Stimulated activated naive CD8-positive, alpha-beta T cell treated with anti-CD3 and anti-CD28 coated beads, Interleukin-15, Interleukin-2, amounts not matched to agents 100 U/mL and 50 U/mL, for 24 hours (primary cell): ENCODE measurements at regions not wholly inside any gene's neighbourhood (a gene's known extent, or its start where the extent isn't known, plus 50 kb on each side); places are given as distances from the start of the nearest gene placed in this dataset.

Experiments
- ATAC-seq: fragments of 150-1000 bp; cut with Tn5 transposase; one replicate; pipeline ENCODE4 v1.10.0; 2021
- DNase-seq: peaks from one replicate; pipeline ENCODE4 v3.0.0; 2021

DNA sequence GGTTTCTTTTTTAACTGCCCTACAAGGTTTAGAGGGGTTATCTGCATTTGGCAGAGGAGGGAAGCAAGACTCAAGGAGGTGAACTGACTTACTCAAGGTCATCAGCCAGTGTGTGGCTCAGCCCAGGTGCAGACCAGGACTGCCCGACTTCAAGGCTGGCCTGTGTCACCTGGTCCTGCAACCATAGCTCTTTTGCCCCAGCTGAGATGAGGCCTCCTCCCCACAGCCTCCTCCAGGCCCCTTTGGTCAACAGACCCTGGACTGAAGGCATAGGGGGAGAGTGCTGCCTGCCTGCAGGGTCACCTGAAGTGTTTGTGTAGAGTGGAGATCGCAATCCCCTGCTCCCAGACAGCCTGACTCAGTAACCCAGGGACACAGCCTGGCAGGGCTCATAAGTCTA lies 168.5 kb upstream of the GLI2 start:
- no peak for DNase-seq
- ATAC-seq = no peak

DNA sequence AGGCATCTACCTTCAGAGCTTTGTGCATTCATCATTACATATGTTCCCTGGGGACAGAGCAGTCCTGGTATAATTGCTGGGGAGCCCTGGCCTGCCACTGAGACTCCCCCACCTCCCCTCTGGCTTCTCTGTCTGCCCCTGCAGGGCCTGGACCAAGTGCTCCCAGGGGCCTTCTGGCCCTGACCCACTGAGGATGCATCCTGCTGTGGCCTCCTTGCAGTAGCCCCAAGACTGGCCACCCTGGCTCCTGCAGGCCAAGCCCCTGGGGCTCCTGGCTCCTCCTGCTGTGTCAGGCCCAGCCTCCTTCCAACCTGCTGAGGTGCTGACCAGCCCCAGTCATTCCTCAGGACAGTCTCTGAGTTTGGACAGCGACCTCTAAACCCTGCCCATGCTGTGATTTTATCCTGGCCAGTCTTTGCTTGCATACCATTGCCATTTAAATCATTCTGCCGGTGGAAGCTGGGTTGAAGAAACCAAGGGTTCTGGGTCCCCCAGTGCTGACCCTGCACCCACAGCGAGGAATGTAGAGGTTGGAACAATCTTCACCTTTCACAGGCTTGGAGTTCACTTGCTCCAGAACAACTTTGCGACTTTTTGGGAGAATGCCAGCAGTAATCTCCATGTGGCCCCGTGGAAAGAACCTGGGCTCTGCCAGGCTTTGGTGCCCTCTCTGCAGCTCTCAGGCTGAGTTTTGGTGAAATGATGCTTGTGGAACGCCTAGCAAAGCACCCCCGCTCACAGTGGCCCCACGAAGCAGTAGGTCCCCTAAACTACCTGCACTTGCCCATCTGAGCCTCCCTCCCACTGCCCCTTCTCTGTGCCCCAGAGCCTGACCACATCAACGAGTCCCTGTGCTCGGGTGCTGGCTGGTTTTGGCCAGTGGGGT lies 167.3 kb upstream of the GLI2 start:
- DNase-seq (no peak), ATAC-seq (peak; percentile 11)

DNA sequence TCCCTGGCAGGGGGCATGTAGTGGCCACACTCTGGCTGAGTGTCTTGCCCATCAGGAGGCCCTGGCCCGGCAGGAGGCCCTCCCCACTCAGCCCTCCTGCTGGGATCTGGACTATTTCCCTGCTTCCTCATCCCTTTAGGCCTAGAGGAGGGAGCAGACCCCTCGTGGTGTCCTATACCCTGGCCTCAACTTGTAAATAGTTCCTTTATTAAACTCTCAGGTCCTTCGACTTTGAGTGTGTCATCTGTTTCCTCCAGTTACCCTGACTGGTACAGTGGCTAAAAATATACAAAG lies 166.7 kb upstream of the GLI2 start:
- ATAC-seq (no peak), DNase-seq (no peak)

DNA sequence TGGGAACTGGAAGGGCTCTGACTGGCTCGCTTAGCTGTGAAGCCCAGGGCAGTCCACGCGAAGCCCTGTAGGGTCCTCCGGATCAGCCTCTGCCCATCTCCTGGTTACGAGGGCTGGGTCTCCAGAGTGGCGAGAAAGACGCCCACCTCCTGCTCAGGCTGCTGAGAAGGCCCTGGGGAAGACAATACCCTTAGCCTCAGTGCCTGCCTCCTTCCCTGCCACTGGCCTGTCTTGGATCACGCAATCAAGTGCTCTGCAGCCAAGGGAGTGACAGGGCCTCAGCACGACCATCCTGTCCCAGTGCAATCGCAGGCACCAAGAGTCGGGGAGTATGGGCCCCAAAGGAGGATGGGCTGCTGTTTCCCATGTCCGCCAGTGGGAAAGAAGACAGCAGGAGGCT lies 165.7 kb upstream of the GLI2 start:
- DNase-seq = no peak
- ATAC-seq = no peak

GRCh38 chr2:120570546-120570945 lies 165.1 kb upstream of the GLI2 start:
- ATAC-seq = no peak
- DNase-seq = no peak

DNA sequence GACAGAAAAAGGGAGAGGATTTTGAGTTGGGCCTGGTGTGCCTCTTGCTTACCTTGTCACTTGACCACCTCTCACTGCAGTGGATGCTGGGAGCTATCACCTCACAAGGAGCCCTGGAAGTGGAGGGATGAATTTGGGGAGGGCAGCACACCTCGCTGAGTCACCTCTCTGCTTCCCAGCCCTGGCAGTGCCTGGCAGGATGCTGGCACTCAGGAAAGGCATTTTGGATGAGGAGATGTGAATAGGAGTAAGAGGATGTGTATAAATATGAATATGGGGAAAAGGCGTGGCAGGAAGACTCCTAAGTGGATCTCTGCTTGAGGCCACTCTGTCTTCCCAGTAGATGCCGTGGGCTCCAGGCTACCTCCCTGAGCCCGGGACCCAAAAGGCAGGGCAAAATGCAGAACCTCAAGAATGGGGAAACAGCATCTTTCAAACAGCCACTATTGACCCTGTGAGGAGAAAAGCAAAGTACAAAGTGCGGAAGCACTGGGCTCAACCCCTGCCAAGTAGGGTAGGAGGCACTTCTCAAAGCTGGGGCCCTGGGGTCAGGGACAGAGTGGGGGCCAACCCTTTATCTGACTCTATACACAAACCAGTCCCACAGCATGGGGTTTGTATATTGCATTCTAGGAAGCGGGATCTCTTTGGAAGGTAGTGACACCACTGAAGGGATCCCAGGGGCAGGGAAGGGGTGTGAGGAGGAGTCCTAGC lies 164.5 kb upstream of the GLI2 start:
- ATAC-seq (no peak), DNase-seq (no peak)

DNA sequence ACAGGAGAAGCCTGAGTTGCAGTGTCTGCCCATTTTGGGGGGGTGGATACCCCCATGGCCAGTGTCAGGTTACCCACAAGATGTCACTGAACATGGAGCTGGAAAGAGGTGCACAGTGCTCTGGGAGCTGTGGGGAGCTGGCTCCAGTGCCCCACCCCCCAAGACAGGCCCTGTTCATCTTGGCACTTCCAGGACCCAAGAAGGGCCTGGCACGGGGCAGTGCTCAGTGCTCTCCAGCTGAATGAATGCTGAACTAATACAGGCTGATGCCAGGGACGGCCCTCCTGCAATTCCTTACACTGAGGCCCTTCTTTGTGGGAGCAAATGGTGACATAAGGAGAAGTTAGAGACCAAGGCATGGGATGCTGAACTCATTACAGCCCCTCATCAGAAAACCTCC lies 163.4 kb upstream of the GLI2 start:
- DNase-seq = no peak
- no peak for ATAC-seq

GRCh38 chr2:120574620-120575019 lies 161.0 kb upstream of the GLI2 start:
- ATAC-seq (no peak), DNase-seq (no peak)

DNA sequence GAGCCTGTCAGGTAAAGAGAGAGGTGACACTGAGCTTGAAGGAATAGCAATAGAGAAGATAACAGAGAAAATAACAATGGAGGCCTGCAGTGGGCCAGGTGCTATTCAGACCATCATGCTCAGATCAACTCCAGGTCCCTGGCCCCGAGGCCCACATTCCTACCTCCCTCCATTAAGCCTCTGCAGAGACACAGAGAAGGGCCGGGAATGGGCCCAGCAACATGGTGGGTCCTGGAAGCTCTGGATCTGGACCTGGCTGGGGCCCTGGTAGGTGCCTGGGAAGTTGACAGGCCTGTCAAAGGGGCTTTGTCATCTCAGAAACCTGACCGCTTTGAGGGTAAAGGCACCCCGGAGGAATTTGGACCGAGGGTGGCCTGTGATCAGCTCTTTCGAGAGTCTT lies 159.7 kb upstream of the GLI2 start:
- ATAC-seq (no peak), DNase-seq (no peak)

DNA sequence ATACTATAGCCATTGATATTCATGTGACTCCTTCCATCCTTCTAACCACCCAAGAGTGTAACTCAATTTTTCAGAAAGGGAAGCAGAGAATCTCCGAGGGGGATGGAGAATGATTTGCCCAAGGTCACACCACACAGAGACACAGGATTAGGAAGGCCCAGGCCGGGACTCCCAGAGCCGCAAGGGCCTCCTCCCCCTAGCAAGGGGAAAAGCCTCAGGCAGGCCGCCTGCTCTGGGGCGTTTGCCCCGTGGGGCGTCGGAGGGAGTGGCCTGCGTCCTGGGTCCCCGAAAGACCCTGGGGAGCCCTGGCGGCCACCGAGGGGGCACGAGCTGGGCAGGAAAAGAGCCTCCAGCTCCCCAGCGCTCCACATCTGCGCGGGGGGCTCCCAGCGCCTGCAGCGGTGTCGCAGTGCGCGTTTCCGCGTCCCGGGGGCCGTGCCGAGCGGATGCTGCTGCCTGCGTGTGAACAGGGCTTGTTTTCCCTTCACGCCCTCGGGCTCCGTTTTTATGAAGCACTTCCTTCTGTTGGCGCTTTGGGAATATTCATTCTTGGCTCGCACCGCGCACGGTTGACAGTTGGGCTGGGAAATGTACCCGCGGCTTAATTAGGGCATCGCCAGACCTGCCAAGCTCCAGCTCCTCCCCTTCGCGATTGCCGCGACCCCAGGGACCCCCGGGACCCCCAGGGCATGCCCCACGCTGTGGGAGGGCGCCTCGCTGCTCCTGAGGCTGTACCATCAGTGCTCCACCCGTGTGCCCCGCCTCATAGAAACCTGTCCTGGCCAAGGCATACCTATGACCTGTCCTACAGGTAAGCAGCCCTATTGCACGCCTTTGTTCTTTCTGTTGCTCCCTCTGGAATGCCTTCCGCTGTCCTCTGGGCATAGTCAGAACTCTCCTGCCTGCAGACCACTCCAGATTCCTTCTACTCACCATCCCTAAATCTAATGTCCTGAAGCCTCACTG lies 158.9 kb upstream of the GLI2 start:
- DNase-seq = no peak
- ATAC-seq = no peak

DNA sequence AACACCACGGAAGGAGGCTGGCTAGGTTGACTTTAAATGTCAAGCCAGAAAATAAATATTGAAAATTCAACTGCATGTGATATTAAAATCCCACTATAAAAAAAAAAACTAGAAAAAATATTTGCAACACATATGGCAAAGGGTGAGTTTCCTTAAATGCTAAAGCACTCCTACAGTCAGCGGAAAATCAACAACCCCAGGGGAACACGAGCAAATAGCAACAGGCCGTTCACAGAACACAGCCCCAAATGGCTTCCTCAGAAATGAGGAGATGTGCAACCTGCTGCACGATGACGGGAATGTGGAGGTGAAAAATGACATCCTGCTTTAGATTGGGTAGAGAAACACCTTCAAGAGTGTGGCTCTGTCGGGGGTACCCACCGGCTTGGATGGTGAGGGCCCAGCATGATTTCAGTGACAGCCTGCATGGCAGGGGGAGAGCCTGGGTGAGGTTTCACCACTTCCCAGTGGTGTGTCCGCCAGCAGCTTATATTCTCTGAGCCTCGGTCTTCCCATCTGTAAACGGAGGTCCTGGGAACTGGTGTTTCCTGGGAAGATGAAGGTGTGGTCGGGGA lies 157.9 kb upstream of the GLI2 start:
- DNase-seq (no peak), ATAC-seq (no peak)

- DNase-seq = no peak
- no peak for ATAC-seq
These were observed 156.9 kb upstream of the GLI2 start for GRCh38 chr2:120578576-120579352.

DNA sequence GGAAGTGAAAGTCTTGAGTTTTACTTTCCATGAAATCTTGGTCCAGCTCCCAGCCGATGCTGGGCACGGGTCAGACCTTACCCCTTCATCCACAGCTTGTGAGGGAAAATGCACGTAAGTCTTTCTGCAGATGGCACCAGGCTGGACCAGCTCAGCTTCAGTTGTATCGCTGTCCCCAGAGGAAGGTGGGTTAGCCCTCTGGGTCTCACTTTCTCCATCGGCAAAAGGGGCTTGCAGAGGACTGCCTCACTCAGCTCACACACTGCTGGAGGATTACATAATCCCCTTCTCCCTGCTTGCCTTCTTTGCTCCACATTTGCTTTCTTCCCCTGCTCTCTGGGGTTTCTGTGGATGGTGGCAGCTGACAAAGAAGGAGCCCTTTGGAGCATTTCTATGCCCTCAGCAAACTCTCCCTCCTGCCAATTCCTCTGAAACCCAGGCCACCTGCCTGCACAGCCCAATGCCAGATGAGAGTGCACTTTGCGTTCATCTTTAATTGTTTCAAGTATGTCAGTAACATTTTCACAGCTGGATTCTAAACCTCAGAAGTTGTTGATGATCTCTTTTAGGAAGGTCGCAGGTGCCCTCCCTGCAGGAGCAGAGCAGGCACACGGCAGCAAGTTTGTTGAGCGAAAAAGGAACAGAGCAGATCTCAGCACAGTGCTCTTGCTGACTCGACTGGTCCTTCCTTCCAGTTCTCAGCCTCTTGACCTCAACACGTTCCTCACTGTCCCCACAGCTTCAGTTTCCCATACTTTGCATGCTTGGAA lies 155.6 kb upstream of the GLI2 start:
- DNase-seq = no peak
- no peak for ATAC-seq

GRCh38 chr2:120580709-120581108 lies 155.0 kb upstream of the GLI2 start:
- DNase-seq (no peak), ATAC-seq (no peak)

DNA sequence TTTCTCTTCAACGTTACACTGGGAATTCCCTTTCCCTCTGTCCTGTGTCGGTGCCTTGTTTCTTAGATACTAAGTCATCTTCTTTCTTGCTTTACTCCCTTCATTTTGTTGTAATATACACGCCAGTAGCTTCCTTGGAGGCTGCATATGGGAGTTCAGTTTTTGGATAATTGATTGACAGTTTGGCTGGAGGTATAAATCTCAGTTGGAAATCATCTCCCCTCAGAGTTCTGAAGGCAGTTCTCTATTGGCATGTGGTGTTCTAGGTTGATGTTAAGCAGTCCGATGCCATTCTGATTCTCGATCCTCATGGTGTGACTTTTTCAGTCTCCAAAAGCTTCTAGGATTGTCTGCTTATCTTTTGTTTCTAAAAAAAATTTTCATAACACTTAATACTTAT lies 152.5 kb upstream of the GLI2 start:
- DNase-seq = no peak
- ATAC-seq = no peak

- no peak for ATAC-seq
- DNase-seq = no peak
These were observed 151.7 kb upstream of the GLI2 start for GRCh38 chr2:120583851-120584570.

- ATAC-seq = no peak
These were observed 149.0 kb upstream of the GLI2 start for GRCh38 chr2:120586507-120587278.

GRCh38 chr2:120587279-120587996 lies 148.2 kb upstream of the GLI2 start:
- no peak for ATAC-seq
- DNase-seq = no peak

More at GRCh38 chr2:120586507-120587278, 149.0 kb upstream of the GLI2 start:
- DNase-seq = no peak

DNA sequence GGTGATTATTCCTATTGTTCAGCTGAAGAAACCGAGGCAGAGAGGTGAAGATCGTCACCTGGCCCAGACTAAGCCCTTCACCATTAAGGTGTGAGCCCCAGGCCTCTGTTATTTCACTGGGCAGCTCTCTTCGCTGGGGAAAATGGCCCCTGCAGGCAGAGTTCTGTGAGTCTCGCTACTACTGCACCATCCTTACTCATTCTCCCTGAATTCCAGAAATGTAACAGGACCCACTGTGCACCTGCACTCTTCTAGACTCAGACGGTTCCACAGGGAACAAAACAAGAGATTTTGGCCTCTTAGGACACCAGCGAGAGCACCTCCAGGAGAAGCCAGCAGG lies 147.7 kb upstream of the GLI2 start:
- ATAC-seq (no peak), DNase-seq (no peak)
